ENCODE measurements at regions not wholly inside any gene's neighbourhood (a gene's known extent, or its start where the extent isn't known, plus 50 kb on each side); places are given as distances from the start of the nearest gene placed in this dataset.

GRCh38 chr5:155353231-155353630 lies 339.7 kb downstream of the KIF4B start:
- TF ChIP-seq CTCF (conservative IDR thresholded peaks at IDR 0.05) (no peak), EZH2 (IDR thresholded peaks at IDR 0.05; ENCODE audit: low read depth) (no peak)

Data from PC-9 (cell line).